Left lobe of liver (tissue), 2 donors: ENCODE measurements at regions not wholly inside any gene's neighbourhood (a gene's known extent, or its start where the extent isn't known, plus 50 kb on each side); places are given as distances from the start of the nearest gene placed in this dataset.

Experiments used
- ATAC-seq: fragments of 200-7000 bp; cut with Tn5 transposase; one replicate; pipeline ENCODE4 v1.9.1; 2020; ENCODE audit warnings: mild to moderate bottlenecking, moderate library complexity
- DNase-seq: peaks from one replicate; pipeline ENCODE4 v3.0.0-alpha.2; 2020; ENCODE audit warnings: low spot score
- donor health status: DM: no; HTN: no; CAD: no; lungs with moderate emphysema.
- donor health status: DM: no; HTN: yes; CAD: no.

GRCh38 chr17:15112846-15113617 is 152.1 kb downstream of the PMP22 start:
- DNase-seq = no peak
- ATAC-seq = no peak

GRCh38 chr17:15109608-15110007 is 155.5 kb downstream of the PMP22 start:
- ATAC-seq (no peak), DNase-seq (no peak)

- DNase-seq (no peak), ATAC-seq (no peak)
These were observed 156.1 kb downstream of the PMP22 start for GRCh38 chr17:15108992-15109391.

GRCh38 chr17:15106540-15106939 is 158.6 kb downstream of the PMP22 start:
- no peak for ATAC-seq

GRCh38 chr17:15103785-15104184 is 161.3 kb downstream of the PMP22 start:
- DNase-seq = no peak
- no peak for ATAC-seq

More at GRCh38 chr17:15106540-15106939, 158.6 kb downstream of the PMP22 start:
- no peak for DNase-seq

- DNase-seq = no peak
- ATAC-seq = no peak
These were observed 164.0 kb downstream of the PMP22 start for GRCh38 chr17:15101175-15101574.

- ATAC-seq (no peak), DNase-seq (no peak)
These were observed 168.6 kb downstream of the PMP22 start for GRCh38 chr17:15096511-15096910.

GRCh38 chr17:15095935-15096334 is 169.2 kb downstream of the PMP22 start:
- DNase-seq = no peak
- ATAC-seq = no peak

GRCh38 chr17:15092762-15093161 is 172.4 kb downstream of the PMP22 start:
- DNase-seq = no peak
- no peak for ATAC-seq

GRCh38 chr17:15092261-15092660 is 172.9 kb downstream of the PMP22 start:
- ATAC-seq = no peak

GRCh38 chr17:15091825-15092224 is 173.3 kb downstream of the PMP22 start:
- ATAC-seq (peak; percentile 67), DNase-seq (no peak)

More at GRCh38 chr17:15092261-15092660, 172.9 kb downstream of the PMP22 start:
- DNase-seq = no peak

GRCh38 chr17:15090533-15090932 is 174.6 kb downstream of the PMP22 start:
- DNase-seq = no peak
- no peak for ATAC-seq

GRCh38 chr17:15087946-15088345 is 177.2 kb downstream of the PMP22 start:
- ATAC-seq (no peak), DNase-seq (no peak)

GRCh38 chr17:15086776-15087295 is 178.3 kb downstream of the PMP22 start:
- DNase-seq = no peak
- ATAC-seq = no peak

- DNase-seq = no peak
- ATAC-seq = no peak
These were observed 179.0 kb downstream of the PMP22 start for GRCh38 chr17:15085890-15086677.

- no peak for ATAC-seq
- no peak for DNase-seq
These were observed 181.9 kb downstream of the PMP22 start for GRCh38 chr17:15083225-15083624.

GRCh38 chr17:15081008-15081407 is 184.1 kb downstream of the PMP22 start:
- ATAC-seq = no peak
- no peak for DNase-seq

GRCh38 chr17:15078570-15078969 is 186.6 kb downstream of the PMP22 start:
- no peak for ATAC-seq
- DNase-seq = no peak

GRCh38 chr17:15076991-15077663 is 188.0 kb downstream of the PMP22 start:
- DNase-seq (no peak), ATAC-seq (no peak)

GRCh38 chr17:15051933-15052332 is 213.2 kb downstream of the PMP22 start:
- DNase-seq (no peak), ATAC-seq (peak; percentile 37)

GRCh38 chr17:15049795-15050160 is 215.3 kb downstream of the PMP22 start:
- ATAC-seq (no peak), DNase-seq (no peak)
